Head of caudate nucleus (tissue), 42 donors: ENCODE measurements at regions not wholly inside any gene's neighbourhood (a gene's known extent, or its start where the extent isn't known, plus 50 kb on each side); places are given as distances from the start of the nearest gene placed in this dataset.
"Not testable (repeated sequence)": the region's sequence is repeated elsewhere in the genome, so short reads cannot be mapped to it uniquely, and the experiment has no call there.

ENCODE experiments used
- DNase-seq, 42 donors: peaks; one replicate each; pipeline versions ENCODE4 v3.0.0 to v3.0.0-alpha.2; 2020 to 2021; ENCODE audit warnings: mixed read lengths in 7 of 42
- intact Hi-C: fragments of 100-400 bp; cut with DNase I; formaldehyde crosslinking; loops from one replicate; pipeline ENCODE4 v1.15.0; 2022

DNA sequence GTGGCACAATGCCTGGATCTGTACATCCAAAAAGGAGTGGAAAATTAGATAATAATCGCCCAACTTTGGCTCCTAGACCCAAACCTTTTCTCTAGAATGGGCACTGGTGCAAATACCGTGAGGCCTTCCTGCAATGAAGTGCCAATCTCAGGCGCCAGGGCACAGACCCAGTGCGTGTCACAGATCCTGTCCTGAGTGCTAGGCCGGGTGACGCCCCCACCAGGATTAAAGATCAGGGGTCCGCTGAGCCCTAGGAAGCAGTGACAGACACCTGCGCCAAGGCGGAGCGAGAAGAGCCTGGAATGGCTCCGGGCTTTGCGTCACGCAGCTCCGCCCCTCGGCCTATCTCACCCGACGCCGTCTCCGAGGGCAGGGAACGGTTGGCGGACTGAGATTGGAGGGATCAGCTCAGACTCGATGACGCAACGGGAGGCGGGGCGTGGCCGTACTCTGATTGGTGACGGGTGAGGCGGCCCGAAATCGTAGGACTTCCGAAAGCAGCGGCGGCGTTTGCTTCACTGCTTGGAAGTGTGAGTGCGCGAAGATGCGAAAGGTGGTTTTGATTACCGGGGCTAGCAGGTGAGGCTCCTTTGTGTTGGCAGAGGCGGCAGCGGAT lies 261.9 kb downstream of the ZNF37A start:
- peak; percentile 72 to 93 (median 85) for DNase-seq
- intact Hi-C loops, result not testable (repeated sequence)

- DNase-seq, result peak in 13 of 42 donors; percentile 5 to 52 (median 12)
- intact Hi-C loops, result not testable (repeated sequence)
Measured at GRCh38 chr10:38356527-38356926, 262.4 kb downstream of the ZNF37A start.

DNA sequence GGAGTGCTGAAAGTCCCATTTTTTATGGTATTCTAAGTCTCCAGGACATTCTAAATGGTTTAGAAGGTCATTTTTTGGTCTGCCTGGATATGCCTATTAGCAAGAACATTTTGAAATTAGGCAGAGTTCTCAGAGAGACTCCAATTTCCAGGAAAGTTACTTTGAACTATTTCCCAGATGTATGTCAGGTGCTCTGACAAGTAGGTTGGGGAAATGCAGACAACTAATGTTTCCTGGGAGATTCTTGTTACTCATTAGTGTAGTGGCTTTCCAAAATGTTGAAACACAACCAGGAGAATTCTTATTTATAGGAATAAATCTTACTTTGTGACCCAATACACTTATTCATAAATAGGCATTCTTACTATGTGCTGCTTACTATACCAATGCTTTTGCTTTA lies 268.4 kb downstream of the ZNF37A start:
- DNase-seq, intact Hi-C loops: not testable (repeated sequence)

- intact Hi-C loops, DNase-seq: not testable (repeated sequence)
Measured at GRCh38 chr10:38364073-38364472, 269.9 kb downstream of the ZNF37A start.

GRCh38 chr10:38365917-38366316 lies 271.8 kb downstream of the ZNF37A start:
- intact Hi-C loops, result not testable (repeated sequence)
- DNase-seq, result peak in 29 of 42 donors; percentile 7 to 74 (median 44)

DNA sequence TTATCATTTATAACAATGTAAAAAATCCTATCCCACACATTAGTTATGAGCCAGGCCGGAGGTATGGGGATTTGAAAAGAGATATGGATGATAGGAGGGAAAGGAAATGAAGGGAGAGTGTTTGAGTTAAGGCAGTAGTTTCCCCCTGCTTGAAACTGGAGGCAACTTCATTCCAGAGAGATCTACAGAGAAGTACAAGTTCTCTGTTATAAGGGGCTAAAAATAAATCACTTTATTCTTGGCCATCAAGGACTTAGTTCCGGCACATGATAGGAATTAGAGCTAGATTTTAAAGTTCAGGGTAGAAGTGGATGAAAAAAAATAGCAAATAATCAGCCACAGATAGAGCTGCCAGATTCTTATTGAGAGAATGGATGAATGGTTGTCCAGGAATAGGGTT lies 289.7 kb downstream of the ZNF37A start:
- intact Hi-C loops, DNase-seq: not testable (repeated sequence)

DNA sequence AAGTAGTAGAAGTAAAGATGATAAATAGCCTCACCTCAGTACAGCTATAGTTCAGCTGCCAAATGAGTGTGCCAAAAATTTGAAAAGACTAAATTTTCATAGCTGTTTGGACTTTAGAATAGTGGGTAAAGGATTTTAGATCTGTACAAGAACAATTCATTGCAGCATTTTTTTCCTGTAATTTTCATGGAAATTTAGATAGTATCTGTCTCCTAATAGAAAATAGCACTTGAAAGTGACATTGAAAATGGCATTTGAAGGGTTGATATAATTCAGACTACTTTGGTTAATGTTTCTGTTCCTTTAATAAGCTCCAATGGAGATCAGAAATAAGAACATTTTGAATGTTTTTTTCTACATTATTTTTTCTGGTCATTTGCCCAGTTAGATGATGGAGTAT lies 292.7 kb downstream of the ZNF37A start:
- intact Hi-C loops, DNase-seq: not testable (repeated sequence)

DNA sequence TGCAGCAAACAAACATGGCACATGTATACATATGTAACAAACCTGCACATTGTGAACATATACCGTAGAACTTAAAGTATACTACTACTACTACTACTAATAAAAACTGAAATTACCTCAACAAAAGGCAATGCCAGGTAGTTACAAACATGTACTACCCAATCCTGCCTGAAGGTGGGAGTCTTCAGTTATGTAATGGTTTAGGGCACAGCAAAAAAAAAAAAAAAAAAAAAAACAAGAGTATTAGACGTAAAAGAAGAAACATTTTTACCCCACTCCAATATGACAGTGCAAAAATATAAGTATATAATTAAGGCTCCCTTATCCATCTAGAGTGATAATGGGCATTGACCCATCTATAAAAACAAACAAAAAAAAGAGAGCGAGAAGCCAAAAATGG lies 296.6 kb downstream of the ZNF37A start:
- intact Hi-C loops, DNase-seq: not testable (repeated sequence)

GRCh38 chr10:38395465-38395864 lies 301.3 kb downstream of the ZNF37A start:
- DNase-seq, intact Hi-C loops: not testable (repeated sequence)

- DNase-seq, intact Hi-C loops: not testable (repeated sequence)
Measured at GRCh38 chr10:38396178-38396954, 302.2 kb downstream of the ZNF37A start.

DNA sequence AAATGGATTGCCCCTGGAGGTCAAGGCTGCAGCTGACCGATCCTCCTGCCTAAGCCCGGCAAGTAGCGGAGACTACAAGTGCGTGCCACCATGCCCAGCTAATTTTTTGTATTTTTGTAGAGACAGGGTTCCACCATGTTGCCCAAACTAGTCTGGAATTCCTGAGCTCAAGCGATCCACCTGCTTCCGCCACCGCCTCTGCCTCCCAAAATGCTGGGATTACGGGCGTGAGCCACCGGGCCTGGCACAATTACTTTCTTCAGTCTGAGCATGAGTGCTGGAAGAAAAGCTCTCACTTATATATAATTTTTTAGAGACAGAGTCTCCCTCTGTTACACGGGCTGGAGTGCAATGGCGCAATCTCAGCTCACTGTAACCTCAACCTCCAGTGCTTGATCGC lies 307.4 kb downstream of the ZNF37A start:
- DNase-seq, result peak in 13 of 42 donors; percentile 1 to 37 (median 9)
- intact Hi-C loops, result not testable (repeated sequence)

DNA sequence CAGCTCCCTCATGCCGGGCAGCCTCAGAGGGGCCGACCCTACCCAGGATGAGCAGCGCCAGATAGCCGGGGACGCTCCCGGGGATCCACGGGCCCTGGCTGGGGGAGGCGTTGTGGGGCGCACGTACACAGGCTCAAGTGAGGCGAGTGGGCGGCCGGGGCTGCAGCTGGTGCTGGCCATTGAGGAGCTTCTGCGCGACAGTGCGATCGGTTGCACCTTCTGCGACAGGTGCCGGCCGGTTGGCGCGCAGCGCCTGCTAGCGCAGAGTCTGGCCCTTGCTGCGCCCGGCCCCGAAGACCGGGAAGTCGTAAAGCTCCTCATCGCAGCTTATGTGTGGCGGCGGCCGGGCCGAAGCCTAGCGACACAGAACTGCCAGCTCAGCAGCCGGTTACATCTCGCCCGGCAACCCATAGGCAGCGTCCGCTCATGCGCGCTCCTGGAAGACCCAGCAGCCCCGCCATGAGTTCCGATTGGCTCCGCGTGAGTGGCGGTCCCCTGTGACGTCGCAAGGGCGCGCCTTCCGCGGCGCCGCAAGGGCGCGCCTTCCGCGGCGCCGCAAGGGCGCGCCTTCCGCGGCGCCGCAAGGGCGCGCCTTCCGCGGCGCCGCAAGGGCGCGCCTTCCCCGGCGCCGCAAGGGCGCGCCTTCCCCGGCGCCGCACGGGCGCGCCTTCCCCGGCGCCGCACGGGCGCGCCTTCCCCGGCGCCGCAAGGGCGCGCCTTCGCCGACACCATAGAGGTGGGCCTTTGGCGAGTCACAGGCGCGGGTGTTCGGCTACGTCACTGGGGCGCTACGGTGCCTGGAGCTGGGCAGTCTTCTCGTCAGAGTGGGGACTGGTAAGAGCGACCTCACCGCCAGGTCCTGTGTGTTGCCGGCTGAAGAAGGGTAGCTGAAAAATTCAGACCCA lies 308.6 kb downstream of the ZNF37A start:
- intact Hi-C loops, result not testable (repeated sequence)
- DNase-seq, result peak; percentile 87 to 98 (median 96)

- intact Hi-C loops, result not testable (repeated sequence)
- DNase-seq, result peak in 4 of 42 donors; percentile 5 to 33 (median 12)
Measured at GRCh38 chr10:38403347-38404117, 309.4 kb downstream of the ZNF37A start.

- DNase-seq, result not testable (repeated sequence)
Measured at GRCh38 chr10:38423634-38424033, 329.5 kb downstream of the ZNF37A start.

DNA sequence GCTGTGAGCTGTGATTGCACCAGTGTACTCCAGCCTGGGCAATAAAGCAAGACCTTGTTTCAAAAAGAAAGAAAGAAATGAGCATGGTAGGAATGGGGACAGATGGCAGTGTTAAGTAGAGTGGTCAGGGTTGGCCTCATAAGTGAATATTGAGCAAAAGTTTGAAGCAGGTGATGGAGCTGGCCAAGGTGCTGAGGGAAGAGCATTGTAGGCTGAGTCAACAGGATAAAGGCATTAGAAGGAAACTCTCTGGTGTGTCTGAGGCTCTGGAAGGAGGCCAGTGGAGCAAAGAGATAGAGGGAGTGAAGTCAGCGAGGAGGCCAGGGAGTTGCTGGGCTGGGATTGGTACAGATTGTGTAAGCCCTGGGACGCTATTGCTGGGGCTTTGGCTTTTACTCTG lies 336.1 kb downstream of the ZNF37A start:
- intact Hi-C loops, DNase-seq: not testable (repeated sequence)

More at GRCh38 chr10:38423634-38424033, 329.5 kb downstream of the ZNF37A start:
- intact Hi-C loops, result not testable (repeated sequence)

- intact Hi-C loops, DNase-seq: not testable (repeated sequence)
Measured at GRCh38 chr10:38437359-38437758, 343.2 kb downstream of the ZNF37A start.

GRCh38 chr10:38448614-38449355 lies 354.6 kb downstream of the ZNF37A start:
- DNase-seq, intact Hi-C loops: not testable (repeated sequence)

DNA sequence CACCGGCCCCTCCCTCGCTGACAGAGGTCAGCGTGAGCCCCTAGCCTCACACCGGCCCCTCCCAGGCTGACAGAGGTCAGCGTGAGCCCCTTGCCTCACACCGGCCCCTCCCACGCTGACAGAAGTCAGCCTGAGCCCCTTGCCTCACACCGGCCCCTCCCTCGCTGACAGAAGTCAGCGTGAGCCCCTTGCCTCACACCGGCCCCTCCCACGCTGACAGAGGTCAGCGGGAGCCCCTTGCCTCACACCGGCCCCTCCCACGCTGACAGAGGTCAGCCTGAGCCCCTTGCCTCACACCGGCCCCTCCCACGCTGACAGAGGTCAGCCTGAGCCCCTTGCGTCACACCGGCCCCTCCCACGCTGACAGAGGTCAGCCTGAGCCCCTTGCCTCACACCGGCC lies 355.5 kb downstream of the ZNF37A start:
- intact Hi-C loops, DNase-seq: not testable (repeated sequence)
